OCI-LY3 (cell line): ENCODE measurements at regions not wholly inside any gene's neighbourhood (a gene's known extent, or its start where the extent isn't known, plus 50 kb on each side); places are given as distances from the start of the nearest gene placed in this dataset.
"Not testable (repeated sequence)": the region's sequence is repeated elsewhere in the genome, so short reads cannot be mapped to it uniquely, and the experiment has no call there.

Experiments
- H2AFZ ChIP-seq: fragments of 200-600, 300-600 bp; shearing (Covaris generic); 2 replicates; pipeline ENCODE4 v1.6.0; 2014; ENCODE audit warnings: antibody characterized with exemption, low read depth, low read length
- H3K27ac ChIP-seq: fragments of 200-600, 300-600 bp; sonication (generic); 2 replicates; pipeline ENCODE4 v1.5.1; 2014; ENCODE audit warnings: mild to moderate bottlenecking, low read length, moderate library complexity, mixed read lengths
- H3K27me3 ChIP-seq: fragments of 200-600, 300-600 bp; sonication (generic); 2 replicates; pipeline ENCODE4 v1.6.1; 2014; ENCODE audit warnings: low read depth, low read length, mixed read lengths
- H3K36me3 ChIP-seq: fragments of 200-600, 300-600 bp; sonication (generic); replicated peaks from 2 replicates; pipeline ENCODE3; 2014; ENCODE audit warnings: low read depth, low read length, mixed read lengths
- H3K4me1 ChIP-seq: fragments of 300-600, 200-600 bp; sonication (generic); 2 replicates; pipeline ENCODE4 v1.6.1; 2014; ENCODE audit warnings: low read length, mixed read lengths
- H3K4me2 ChIP-seq: fragments of 200-600, 300-600 bp; sonication (generic); 2 replicates; pipeline ENCODE4 v1.6.1; 2014; ENCODE audit warnings: low read length, mixed read lengths
- H3K4me3 ChIP-seq: fragments of 300-600, 200-600 bp; sonication (generic); 2 replicates; pipeline ENCODE4 v1.5.1; 2014; ENCODE audit warnings: antibody characterized with exemption, mild to moderate bottlenecking, low read length, moderate library complexity
- H3K79me2 ChIP-seq: fragments of 300-600, 200-600 bp; shearing (Covaris generic); 2 replicates; pipeline ENCODE4 v1.6.1; 2014; ENCODE audit warnings: mild to moderate bottlenecking, low read length, mixed read lengths
- H3K9ac ChIP-seq: fragments of 300-600, 200-600 bp; shearing (Covaris generic); 2 replicates; pipeline ENCODE4 v1.6.0; 2014; ENCODE audit warnings: mild to moderate bottlenecking, low read length, moderate library complexity
- H3K9me3 ChIP-seq: fragments of 200-600, 300-600 bp; shearing (Covaris generic); 2 replicates; pipeline ENCODE4 v1.6.1; 2014; ENCODE audit warnings: low read length, mixed read lengths; ENCODE audit not compliant: insufficient read depth
- H4K20me1 ChIP-seq: fragments of 200-600, 300-600 bp; sonication (generic); 2 replicates; pipeline ENCODE4 v1.6.1; 2016; ENCODE audit warnings: low read length, mixed read lengths; ENCODE audit not compliant: insufficient read depth
- EZH2phosphoT487 ChIP-seq: fragments of 200-600 bp; shearing (Covaris generic); IDR thresholded peaks from 2 replicates; pipeline ENCODE4 v1.6.1; 2018; ENCODE audit warnings: antibody characterized with exemption, mixed run types, low read depth
- TF ChIP-seq, protein P1 (sequence below): fragments of 200-600, 300-600 bp; sonication (generic); IDR thresholded peaks from 2 replicates; pipeline ENCODE4 v1.5.1; 2014; ENCODE audit warnings: antibody characterized with exemption, low read length, low read depth

DNA sequence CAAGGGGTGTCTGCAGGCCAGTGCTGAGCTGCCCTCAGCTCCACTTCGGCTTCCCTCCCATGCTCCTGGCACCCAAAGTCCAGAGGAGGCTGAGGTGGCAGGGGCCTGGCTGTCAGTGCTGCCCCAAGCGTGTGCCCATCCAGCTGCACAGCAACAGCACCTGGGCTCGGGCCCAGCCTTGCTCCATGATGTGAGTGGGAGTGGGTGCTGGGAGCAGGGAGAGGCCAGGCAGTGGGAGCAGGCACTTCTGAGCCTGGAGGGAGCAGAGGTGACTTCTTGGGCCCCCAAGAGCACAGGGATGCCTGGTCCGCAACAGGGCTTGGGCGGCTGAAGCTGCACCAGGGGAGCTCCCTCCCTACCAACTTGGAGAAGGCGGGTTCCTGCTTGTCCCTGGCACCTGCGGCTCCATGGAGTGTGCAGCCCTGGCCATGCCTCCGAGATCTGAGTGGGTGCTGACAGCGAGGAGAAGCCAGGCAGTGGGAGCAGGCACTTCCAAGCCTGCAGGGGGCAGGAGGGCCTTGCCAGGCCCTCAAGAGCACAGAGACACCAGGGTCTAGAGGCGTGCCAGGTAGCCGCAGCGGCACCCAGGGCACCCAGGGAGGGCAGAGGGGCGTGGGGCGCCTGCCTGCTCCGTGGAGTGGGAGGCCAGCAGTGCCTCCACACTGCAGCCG is 366.7 kb upstream of the SGO1 start:
- Histone ChIP-seq H4K20me1 (no peaks in the 10 kb centered on the region), H3K79me2 (no peaks in the 10 kb centered on the region), H3K9ac (no peak overlapping the region), H3K27me3 (no peaks in the 10 kb centered on the region), H3K4me3 (no peak overlapping the region), H3K36me3 (no peaks in the 10 kb centered on the region), H3K4me2 (no peak overlapping the region), H3K9me3 (no peaks in the 10 kb centered on the region), H2AFZ (no peak overlapping the region), H3K27ac (no peak overlapping the region), H3K4me1 (no peaks in the 10 kb centered on the region)
- TF ChIP-seq, protein P1, sequence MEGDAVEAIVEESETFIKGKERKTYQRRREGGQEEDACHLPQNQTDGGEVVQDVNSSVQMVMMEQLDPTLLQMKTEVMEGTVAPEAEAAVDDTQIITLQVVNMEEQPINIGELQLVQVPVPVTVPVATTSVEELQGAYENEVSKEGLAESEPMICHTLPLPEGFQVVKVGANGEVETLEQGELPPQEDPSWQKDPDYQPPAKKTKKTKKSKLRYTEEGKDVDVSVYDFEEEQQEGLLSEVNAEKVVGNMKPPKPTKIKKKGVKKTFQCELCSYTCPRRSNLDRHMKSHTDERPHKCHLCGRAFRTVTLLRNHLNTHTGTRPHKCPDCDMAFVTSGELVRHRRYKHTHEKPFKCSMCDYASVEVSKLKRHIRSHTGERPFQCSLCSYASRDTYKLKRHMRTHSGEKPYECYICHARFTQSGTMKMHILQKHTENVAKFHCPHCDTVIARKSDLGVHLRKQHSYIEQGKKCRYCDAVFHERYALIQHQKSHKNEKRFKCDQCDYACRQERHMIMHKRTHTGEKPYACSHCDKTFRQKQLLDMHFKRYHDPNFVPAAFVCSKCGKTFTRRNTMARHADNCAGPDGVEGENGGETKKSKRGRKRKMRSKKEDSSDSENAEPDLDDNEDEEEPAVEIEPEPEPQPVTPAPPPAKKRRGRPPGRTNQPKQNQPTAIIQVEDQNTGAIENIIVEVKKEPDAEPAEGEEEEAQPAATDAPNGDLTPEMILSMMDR, result no peak
- TF ChIP-seq EZH2phosphoT487, result no peak

DNA sequence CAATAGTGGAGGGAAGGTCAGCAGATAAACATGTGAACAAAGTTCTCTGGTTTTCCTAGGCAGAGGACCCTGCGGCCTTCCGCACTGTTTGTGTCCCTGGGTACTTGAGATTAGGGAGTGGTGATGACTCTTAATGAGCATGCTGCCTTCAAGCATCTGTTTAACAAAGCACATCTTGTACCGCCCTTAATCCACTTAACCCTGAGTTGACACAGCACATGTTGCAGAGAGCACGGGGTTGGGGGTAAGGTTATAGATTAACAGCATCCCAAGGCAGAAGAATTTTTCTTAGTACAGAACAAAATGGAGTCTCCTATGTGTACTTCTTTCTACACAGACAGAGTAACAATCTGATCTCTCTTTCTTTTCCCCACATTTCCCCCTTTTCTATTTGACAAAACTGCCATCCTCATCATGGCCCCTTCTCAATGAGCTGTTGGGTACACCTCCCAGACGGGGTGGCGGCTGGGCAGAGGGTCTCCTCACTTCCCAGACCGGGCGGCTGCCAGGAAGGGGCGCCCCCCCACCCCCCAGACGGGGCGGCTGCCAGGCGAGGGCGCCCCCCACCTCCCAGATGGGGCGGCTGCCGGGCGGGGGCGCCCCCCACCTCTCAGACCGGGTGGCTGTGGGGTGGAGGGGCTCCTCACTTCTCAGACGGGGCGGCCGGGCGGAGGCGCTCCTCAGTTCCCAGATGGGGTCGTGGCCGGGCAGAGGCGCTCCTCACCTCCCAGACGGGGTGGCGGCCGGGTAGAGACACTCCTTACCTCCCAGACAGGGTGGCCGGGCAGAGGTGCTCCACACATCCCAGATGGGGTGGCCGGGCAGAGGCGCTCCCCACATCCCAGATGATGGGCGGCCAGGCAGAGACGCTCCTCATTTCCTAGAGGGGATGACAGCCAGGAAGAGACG is 361.6 kb upstream of the SGO1 start:
- not testable (repeated sequence) for H4K20me1 ChIP-seq, H3K79me2 ChIP-seq, H3K36me3 ChIP-seq, H3K4me2 ChIP-seq, H3K9me3 ChIP-seq, H2AFZ ChIP-seq, H3K4me1 ChIP-seq, H3K9ac ChIP-seq, H3K27me3 ChIP-seq, H3K4me3 ChIP-seq, H3K27ac ChIP-seq

DNA sequence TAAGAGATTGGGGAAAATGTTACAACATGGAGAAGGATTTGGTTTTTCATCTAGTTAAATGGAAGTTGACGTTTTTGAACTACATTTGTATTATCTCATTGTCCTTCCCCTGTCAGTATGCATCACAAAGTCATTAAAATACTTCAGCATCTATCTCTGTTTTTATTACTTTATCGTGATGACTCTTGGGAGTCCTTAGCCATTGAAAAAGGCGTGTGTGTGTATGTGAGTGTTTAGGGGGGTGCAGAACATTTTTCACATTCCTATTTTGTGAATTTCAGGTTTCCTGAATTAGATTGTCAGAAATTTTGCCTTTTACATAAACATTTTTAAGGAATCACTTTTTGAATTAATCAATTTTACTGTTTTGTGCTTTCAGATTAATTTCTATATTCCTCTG is 360.6 kb upstream of the SGO1 start:
- no peaks in the 10 kb centered on the region for H4K20me1 ChIP-seq
- H3K4me2 ChIP-seq, result no peak overlapping the region
- H3K9ac ChIP-seq, result no peak overlapping the region
- H3K4me1 ChIP-seq, result no peaks in the 10 kb centered on the region
- H3K79me2 ChIP-seq, result no peaks in the 10 kb centered on the region
- TF ChIP-seq EZH2phosphoT487, result no peak
- H3K4me3 ChIP-seq, result no peak overlapping the region
- no peak overlapping the region for H3K27ac ChIP-seq
- H2AFZ ChIP-seq, result no peak overlapping the region
- H3K9me3 ChIP-seq, result no peaks in the 10 kb centered on the region
- no peaks in the 10 kb centered on the region for H3K27me3 ChIP-seq
- H3K36me3 ChIP-seq, result no peaks in the 10 kb centered on the region

DNA sequence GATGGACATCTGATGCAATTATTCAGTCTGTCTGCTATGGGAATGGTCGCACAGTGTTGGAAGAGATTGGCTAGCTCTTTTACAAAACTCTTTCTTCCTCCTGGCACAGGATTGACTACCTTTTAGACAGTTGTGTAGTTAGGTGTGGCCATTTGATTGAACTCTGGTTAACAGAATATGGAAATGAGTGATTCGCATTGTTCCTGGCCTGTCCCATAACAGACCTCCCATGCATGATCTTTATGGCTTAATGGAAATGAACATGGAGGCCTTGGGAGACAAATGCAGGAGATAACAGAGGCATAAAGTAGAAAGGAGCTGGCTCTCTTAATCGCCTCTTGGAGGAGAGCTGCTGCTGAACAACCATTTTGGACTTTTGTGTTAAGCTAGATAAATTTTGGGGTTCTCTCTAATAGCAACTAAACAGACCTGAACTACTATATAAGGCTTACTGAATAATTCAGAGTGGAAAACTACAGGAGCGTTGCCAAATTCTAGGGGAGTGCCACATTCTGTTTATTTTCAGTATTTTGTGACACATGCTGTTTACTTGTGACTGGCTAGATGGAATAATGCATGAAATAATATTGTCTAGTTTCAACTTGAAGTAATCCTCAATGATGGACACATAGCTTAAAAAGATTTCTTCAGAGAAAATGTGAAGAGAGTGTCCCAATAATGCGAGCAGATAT is 357.7 kb upstream of the SGO1 start:
- H3K79me2 ChIP-seq, result no peaks in the 10 kb centered on the region
- no peak overlapping the region for H3K4me3 ChIP-seq
- H3K9me3 ChIP-seq, result no peaks in the 10 kb centered on the region
- no peaks in the 10 kb centered on the region for H3K27me3 ChIP-seq
- no peak overlapping the region for H2AFZ ChIP-seq
- H3K4me1 ChIP-seq, result no peaks in the 10 kb centered on the region
- H3K4me2 ChIP-seq, result no peak overlapping the region
- H3K36me3 ChIP-seq, result no peaks in the 10 kb centered on the region
- H3K27ac ChIP-seq, result no peak overlapping the region
- no peak for TF ChIP-seq EZH2phosphoT487
- TF ChIP-seq, protein P1, result no peak
- no peak overlapping the region for H3K9ac ChIP-seq
- no peaks in the 10 kb centered on the region for H4K20me1 ChIP-seq

DNA sequence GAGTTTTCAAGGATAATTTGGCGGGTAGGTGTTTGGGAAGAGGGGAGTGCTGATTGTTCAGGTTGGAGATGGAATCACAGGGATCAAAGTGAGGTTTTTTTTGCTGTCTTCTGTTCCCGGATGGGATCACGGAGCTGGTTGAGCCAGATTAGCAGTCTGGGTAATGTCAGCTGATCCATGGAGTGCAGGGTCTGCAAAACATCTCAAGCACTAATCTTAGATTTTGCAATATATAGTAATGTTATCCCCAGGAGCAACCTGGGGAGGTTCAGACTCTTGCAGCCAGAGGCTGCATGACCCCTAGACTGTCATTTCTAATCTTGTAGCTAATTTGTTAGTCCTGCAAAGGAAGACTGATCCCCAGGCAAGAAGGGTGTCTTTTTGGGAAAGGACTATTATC is 354.1 kb upstream of the SGO1 start:
- Histone ChIP-seq H4K20me1 (no peaks in the 10 kb centered on the region), H3K9ac (no peak overlapping the region), H3K4me3 (no peak overlapping the region), H3K27ac (no peak overlapping the region), H3K79me2 (no peaks in the 10 kb centered on the region), H3K4me1 (no peaks in the 10 kb centered on the region), H3K9me3 (no peaks in the 10 kb centered on the region), H3K27me3 (no peaks in the 10 kb centered on the region), H3K4me2 (no peak overlapping the region), H2AFZ (no peak overlapping the region), H3K36me3 (no peaks in the 10 kb centered on the region)
- TF ChIP-seq, protein P1, result no peak
- TF ChIP-seq EZH2phosphoT487, result no peak
